H1 (cell line): ENCODE measurements at regions not wholly inside any gene's neighbourhood (a gene's known extent, or its start where the extent isn't known, plus 50 kb on each side); places are given as distances from the start of the nearest gene placed in this dataset.

ENCODE experiments used
- CHD7 ChIP-seq: fragments of 300-600 bp; sonication (generic); IDR thresholded peaks from 2 replicates; pipeline ENCODE4 v1.7.1; 2012; ENCODE audit warnings: low read length, moderate library complexity, mild to moderate bottlenecking, inconsistent platforms; ENCODE audit not compliant: insufficient replicate concordance
- YY1 ChIP-seq: IDR thresholded peaks from 2 replicates; pipeline ENCODE4 v1.6.1; 2011; ENCODE audit warnings: low read depth, mild to moderate bottlenecking, low read length

- TF ChIP-seq CHD7 (no peak), YY1 (no peak)
Measured at GRCh38 chr6:155543166-155543847, 87.7 kb upstream of the NOX3 start (continued).
